ENCODE measurements at regions not wholly inside any gene's neighbourhood (a gene's known extent, or its start where the extent isn't known, plus 50 kb on each side); places are given as distances from the start of the nearest gene placed in this dataset.

DNA sequence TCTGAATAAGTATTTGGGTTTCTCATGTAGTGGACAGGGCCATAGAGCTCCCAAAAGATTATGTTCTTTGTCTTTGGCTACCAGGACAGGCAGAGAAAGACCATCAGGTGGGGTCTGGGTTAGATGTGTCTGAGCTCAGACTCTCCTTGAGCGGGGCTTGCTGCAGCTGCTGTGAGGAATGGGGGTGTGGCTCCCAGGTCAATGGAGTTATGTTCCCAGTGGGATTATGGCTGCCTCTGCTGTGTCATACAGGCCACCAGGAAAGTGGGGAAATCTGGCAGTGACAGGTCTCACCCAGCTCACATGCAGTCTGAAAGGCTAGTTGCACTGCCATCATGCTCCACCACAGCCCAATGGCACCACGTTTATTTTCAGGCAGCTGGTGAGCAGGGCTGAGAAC is 97.0 kb upstream of the FERD3L start:
- H3K27me3 ChIP-seq = no peaks in the 10 kb centered on the region
- no peak overlapping the region for H3K4me3 ChIP-seq
- ATAC-seq = no peak
- WGBS, 2 donors = 67 to 72% methylated on average over 2 of the region's 2 CpGs
- no peaks in the 10 kb centered on the region for H3K4me1 ChIP-seq
- peaks cover 0 to 31% (median 5%) of the 10 kb centered on the region in 11 donors for H3K9me3 ChIP-seq
- DNase-seq = no peak
- no peak overlapping the region for H3K27ac ChIP-seq
- no peaks in the 10 kb centered on the region for H3K36me3 ChIP-seq
- TF ChIP-seq, protein P1, sequence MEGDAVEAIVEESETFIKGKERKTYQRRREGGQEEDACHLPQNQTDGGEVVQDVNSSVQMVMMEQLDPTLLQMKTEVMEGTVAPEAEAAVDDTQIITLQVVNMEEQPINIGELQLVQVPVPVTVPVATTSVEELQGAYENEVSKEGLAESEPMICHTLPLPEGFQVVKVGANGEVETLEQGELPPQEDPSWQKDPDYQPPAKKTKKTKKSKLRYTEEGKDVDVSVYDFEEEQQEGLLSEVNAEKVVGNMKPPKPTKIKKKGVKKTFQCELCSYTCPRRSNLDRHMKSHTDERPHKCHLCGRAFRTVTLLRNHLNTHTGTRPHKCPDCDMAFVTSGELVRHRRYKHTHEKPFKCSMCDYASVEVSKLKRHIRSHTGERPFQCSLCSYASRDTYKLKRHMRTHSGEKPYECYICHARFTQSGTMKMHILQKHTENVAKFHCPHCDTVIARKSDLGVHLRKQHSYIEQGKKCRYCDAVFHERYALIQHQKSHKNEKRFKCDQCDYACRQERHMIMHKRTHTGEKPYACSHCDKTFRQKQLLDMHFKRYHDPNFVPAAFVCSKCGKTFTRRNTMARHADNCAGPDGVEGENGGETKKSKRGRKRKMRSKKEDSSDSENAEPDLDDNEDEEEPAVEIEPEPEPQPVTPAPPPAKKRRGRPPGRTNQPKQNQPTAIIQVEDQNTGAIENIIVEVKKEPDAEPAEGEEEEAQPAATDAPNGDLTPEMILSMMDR (IDR thresholded peaks at IDR 0.05) = no peak
- intact Hi-C loops (cut with DNase I) = no loop called here

DNA sequence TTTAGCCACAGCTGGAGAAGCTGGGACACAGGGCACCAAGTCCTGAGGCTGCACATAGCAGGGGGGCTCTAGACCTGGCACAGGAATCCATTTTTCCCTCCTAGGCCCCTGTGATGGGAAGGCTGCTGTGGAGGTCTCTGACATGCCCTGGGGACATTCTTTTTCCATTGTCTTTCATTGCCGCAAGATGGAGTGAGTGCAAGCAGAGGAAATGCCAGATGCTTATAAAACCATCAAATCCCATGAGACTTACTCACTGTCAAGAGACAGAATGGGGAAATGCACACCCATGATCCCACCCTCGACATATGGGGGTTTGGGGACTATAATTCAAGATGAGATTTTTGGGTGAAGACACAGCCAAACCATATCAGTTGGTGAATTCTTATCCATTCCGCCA is 94.7 kb upstream of the FERD3L start:
- intact Hi-C loops (cut with DNase I) = no loop called here
- Histone ChIP-seq H3K9me3 (peaks cover 0 to 36% (median 5%) of the 10 kb centered on the region in 11 donors), H3K4me1 (no peaks in the 10 kb centered on the region), H3K27me3 (no peaks in the 10 kb centered on the region), H3K27ac (no peak overlapping the region), H3K4me3 (no peak overlapping the region), H3K36me3 (no peaks in the 10 kb centered on the region)
- ATAC-seq (no peak), DNase-seq (no peak)
- TF ChIP-seq, protein P1 (IDR thresholded peaks at IDR 0.05) = no peak
- WGBS, 2 donors = 80 to 81% methylated on average over 3 of the region's 3 CpGs

DNA sequence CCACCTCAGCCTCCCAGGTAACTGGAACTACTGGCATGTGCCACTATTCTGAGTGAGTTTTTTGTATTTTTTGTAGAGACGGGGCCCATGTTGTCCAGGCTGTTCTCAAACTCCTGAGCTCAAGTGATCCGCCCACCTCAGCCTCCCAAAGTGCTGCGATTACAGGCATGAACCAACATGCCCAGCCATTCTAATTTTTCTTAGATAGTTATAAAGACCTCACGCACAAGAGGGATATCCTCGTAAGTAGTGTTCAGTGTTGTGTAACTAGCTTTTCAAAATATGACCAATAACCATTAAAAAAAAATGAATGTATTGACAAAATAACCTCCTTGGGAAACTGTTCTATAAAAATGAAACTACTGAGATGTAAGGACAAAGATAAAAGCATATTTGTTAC is 90.5 kb upstream of the FERD3L start:
- WGBS, 2 donors = 91% methylated on average over 5 of the region's 5 CpGs
- ATAC-seq (no peak), DNase-seq (no peak)

DNA sequence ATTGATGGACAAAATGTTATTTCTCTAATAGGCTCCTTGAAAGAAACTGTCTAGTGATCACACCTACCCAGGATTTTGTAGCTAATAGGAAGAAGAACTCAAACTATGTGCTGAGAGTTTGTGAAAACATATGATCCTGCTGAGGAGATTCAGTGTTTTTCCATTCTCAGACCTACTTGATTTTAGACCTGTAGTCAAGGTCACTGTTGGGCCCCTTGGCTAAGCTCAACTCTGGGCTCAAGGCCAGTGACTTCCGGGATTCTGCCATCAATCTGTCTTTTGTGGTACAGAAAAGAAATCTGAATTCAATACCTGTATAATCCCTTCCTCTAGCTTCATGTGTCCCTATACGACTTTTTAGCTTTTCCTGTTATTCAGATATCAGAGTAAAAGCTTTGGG is 79.7 kb upstream of the FERD3L start:
- Histone ChIP-seq H3K4me3 (no peak overlapping the region), H3K36me3 (no peaks in the 10 kb centered on the region), H3K27me3 (no peaks in the 10 kb centered on the region), H3K27ac (no peak overlapping the region), H3K4me1 (no peaks in the 10 kb centered on the region), H3K9me3 (peaks cover 0 to 42% (median 6%) of the 10 kb centered on the region in 11 donors)
- TF ChIP-seq, protein P1 (IDR thresholded peaks at IDR 0.05) = no peak
- intact Hi-C loops (cut with DNase I) = no loop called here
- WGBS, 2 donors = 65 to 75% methylated on average over 2 of the region's 2 CpGs
- no peak for ATAC-seq
- DNase-seq = no peak

More for the DNA sequence above, 90.5 kb upstream of the FERD3L start:
- no peak overlapping the region for H3K4me3 ChIP-seq
- no peaks in the 10 kb centered on the region for H3K4me1 ChIP-seq
- intact Hi-C loops (cut with DNase I) = no loop called here
- peaks cover 0 to 47% (median 0%) of the 10 kb centered on the region in 11 donors for H3K9me3 ChIP-seq
- no peaks in the 10 kb centered on the region for H3K27me3 ChIP-seq
- no peak overlapping the region for H3K27ac ChIP-seq
- H3K36me3 ChIP-seq = no peaks in the 10 kb centered on the region
- TF ChIP-seq, protein P1 (IDR thresholded peaks at IDR 0.05) = no peak

DNA sequence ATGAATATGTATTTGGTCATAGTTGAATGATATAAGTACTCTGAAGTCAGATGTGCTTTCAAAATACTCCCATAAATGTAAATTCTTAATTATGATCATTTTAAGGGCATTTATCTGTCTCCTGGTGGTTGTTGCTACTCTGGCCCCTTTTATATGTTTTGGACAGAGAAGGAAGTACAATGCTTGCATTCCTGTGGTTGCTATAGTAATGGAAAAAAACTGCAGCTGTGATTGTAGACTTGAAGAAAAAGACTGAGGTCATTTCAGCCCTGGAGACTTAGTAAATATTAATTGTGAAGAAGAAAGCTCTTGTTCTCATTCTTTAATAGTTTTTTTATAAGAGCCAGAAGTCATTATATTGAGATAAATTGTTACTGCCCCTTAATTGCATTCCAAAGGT is 70.2 kb upstream of the FERD3L start:
- Histone ChIP-seq H3K4me1 (no peaks in the 10 kb centered on the region), H3K27me3 (no peaks in the 10 kb centered on the region), H3K4me3 (no peak overlapping the region), H3K9me3 (peaks cover 0 to 7% (median 0%) of the 10 kb centered on the region in 11 donors), H3K27ac (no peak overlapping the region), H3K36me3 (no peaks in the 10 kb centered on the region)
- ATAC-seq (no peak), DNase-seq (no peak)
- intact Hi-C loops (cut with DNase I) = no loop called here
- TF ChIP-seq, protein P1 (IDR thresholded peaks at IDR 0.05) = no peak
